HG03135 (cell line): ENCODE measurements at regions not wholly inside any gene's neighbourhood (a gene's known extent, or its start where the extent isn't known, plus 50 kb on each side); places are given as distances from the start of the nearest gene placed in this dataset.
A peak's percentile ranks its signal among the peaks of the same experiment; 100 is the strongest.
"Not testable (repeated sequence)": the region's sequence is repeated elsewhere in the genome, so short reads cannot be mapped to it uniquely, and the experiment has no call there.

Experiments used
- ATAC-seq: cut with Tn5 transposase; IDR thresholded peaks from one replicate; pipeline ENCODE4 v1.9.1; 2021; ENCODE audit warnings: mild to moderate bottlenecking, moderate library complexity; ENCODE audit not compliant: unreplicated experiment

- no peak for ATAC-seq
These were observed 466.3 kb downstream of the GADD45G start for GRCh38 chr9:90070931-90071660.

GRCh38 chr9:90073186-90073945 is 468.6 kb downstream of the GADD45G start:
- ATAC-seq, result no peak

- ATAC-seq, result no peak
These were observed 469.6 kb downstream of the GADD45G start for GRCh38 chr9:90074316-90074962.

GRCh38 chr9:90077598-90077997 is 472.8 kb downstream of the GADD45G start:
- not testable (repeated sequence) for ATAC-seq

- ATAC-seq, result no peak
These were observed 474.2 kb downstream of the GADD45G start for GRCh38 chr9:90078988-90079421.

- no peak for ATAC-seq
These were observed 480.8 kb downstream of the GADD45G start for GRCh38 chr9:90085633-90086032.

- no peak for ATAC-seq
These were observed 481.3 kb downstream of the GADD45G start for GRCh38 chr9:90086101-90086511.

- ATAC-seq, result no peak
These were observed 483.6 kb downstream of the GADD45G start for GRCh38 chr9:90088434-90088833.

GRCh38 chr9:90088856-90089255 is 484.0 kb downstream of the GADD45G start:
- ATAC-seq, result no peak

- ATAC-seq, result no peak
These were observed 486.2 kb downstream of the GADD45G start for GRCh38 chr9:90090997-90091396.

GRCh38 chr9:90092508-90092907 is 487.7 kb downstream of the GADD45G start:
- ATAC-seq, result no peak

GRCh38 chr9:90095682-90096081 is 490.9 kb downstream of the GADD45G start:
- no peak for ATAC-seq

- ATAC-seq, result no peak
These were observed 492.4 kb downstream of the GADD45G start for GRCh38 chr9:90097237-90097636.

GRCh38 chr9:90098408-90098807 is 493.6 kb downstream of the GADD45G start:
- no peak for ATAC-seq

GRCh38 chr9:90099262-90099963 is 494.6 kb downstream of the GADD45G start:
- ATAC-seq, result no peak

- ATAC-seq, result no peak
These were observed 495.2 kb downstream of the GADD45G start for GRCh38 chr9:90100014-90100413.

- ATAC-seq, result peak; percentile 96
These were observed 497.6 kb downstream of the GADD45G start for GRCh38 chr9:90102292-90102901.

- no peak for ATAC-seq
These were observed 499.0 kb downstream of the GADD45G start for GRCh38 chr9:90103771-90104170.

GRCh38 chr9:90105773-90106172 is 501.0 kb downstream of the GADD45G start:
- no peak for ATAC-seq

GRCh38 chr9:90107040-90107725 is 502.4 kb downstream of the GADD45G start:
- ATAC-seq, result no peak
